NCI-H748 (cell line): ENCODE measurements at regions not wholly inside any gene's neighbourhood (a gene's known extent, or its start where the extent isn't known, plus 50 kb on each side); places are given as distances from the start of the nearest gene placed in this dataset.

ENCODE experiments used
- DNase-seq: peaks from one replicate; lab custom pipeline; 2025; ENCODE audit not compliant: unreplicated experiment; lab: John Stamatoyannopoulos, UW

DNA sequence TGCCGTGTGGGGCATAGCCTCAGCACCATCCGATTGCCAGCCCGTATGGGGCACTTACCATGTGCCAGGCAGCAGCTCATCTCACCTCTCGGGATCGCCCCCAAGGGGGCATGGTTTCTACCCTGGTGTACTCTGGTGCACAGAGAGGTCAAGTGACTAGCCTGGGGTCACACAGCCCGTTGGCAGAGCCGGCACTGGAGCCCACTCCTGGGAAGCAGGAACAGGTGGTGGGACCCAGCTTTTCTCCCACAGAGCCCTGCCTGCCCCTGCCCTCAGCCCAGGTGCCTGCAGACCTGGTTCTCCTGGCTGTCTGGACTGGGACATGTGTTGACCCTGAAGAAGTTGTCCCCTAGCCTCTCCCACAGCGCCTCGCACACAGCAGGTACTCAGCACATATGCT is 141.8 kb upstream of the CIBAR2 start:
- DNase-seq = no peak

GRCh38 chr16:85254921-85255320 is 142.6 kb upstream of the CIBAR2 start:
- DNase-seq = no peak

DNA sequence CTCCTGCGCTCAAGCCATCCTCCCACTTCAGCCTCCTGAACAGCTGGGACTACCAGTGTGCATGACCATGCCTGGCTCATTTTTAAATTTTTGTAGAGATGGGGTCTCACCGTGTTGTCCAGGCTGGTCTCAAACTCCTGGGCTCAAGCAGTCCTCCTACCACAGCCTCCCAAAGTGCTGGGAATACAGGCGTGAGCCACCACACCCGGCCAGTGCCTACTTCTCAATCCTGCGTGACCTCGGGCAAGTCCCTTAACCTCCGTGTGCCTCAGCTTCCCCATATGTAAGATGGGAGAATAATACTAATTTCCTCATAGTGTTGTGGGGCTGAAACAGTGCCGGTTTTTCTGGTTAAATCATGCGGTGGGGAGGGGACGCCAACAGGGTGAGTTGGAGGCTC is 143.5 kb upstream of the CIBAR2 start:
- no peak for DNase-seq

- DNase-seq = no peak
Observed at GRCh38 chr16:85256190-85256739, 144.0 kb upstream of the CIBAR2 start.

DNA sequence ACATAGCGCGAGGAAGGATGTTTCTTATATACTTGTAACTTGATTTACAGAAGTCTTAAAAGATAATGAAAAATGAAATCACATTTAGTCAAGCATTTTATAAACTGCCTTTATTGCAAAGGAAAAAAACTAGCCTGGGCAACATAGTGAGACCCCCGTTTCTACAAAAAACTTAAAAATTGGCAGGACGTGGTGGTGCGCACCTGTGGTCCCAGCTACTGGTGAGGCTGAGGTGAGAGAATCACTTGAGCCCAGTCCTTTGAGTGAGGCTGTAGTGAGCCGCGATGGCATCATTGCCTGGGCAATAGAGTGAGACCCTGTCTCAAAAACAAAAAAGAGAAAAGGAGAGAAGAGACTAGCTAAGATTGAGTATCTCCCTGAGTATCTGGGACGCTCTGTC is 145.2 kb upstream of the CIBAR2 start:
- no peak for DNase-seq

DNA sequence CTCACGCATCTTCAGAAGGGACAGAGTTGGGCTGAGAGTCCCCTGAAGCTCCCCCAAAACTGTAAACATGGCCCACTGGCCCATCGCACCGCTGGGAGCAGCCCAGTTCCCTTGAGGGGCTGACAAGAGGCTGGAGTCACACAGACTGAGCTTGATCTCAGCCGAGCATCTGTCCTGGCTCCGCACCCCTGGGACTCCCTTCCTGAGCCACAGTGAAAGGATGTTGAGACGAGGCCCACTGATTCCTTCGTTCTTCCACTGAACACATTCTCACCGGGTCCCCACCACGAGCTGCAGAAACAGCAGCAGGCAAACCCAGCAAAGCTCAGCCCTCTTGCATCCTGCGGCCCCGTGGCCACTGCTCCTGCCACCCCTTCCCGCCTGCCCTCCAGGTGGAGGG is 145.9 kb upstream of the CIBAR2 start:
- no peak for DNase-seq

DNA sequence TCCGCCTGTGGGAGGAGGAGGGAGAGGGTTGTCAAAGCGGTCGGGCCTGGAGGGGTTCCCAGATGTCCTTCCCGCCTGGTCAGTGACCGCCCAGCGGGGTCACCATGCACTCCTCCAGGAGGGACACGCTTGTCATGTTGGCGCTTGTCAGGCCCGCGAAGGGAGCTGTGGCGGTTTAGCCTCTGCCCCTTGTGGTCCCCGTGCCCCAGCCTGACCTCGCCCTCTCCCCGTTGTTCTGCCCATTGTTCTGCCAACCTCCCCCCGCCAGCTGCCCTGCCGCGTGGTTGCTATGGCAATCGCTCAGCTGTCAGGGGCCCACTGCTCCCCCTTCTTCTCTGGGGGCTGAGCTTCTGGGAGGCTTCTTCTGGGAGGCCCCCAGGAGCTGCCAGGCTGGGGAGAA is 146.4 kb upstream of the CIBAR2 start:
- DNase-seq = no peak

- no peak for DNase-seq
Observed at GRCh38 chr16:85259115-85259831, 147.0 kb upstream of the CIBAR2 start.

DNA sequence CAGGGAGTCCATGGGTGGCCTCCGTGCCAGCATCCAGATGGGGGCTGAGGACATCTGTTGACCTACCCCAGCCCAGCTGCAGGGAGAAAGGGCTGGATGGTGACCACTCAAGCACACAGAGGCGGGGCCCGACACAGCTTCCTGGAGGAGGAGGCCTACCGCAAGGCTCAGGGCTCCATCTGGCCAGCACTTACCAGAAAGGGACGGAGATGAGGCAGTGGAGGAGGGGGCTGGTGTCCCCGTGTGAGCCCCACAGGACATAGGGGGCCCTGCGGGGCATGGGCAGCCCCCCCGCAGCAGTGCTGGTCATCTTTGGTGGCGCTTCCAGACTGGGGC is 147.5 kb upstream of the CIBAR2 start:
- no peak for DNase-seq

GRCh38 chr16:85261204-85261603 is 148.9 kb upstream of the CIBAR2 start:
- DNase-seq = no peak

- no peak for DNase-seq
Observed at GRCh38 chr16:85261657-85262557, 149.6 kb upstream of the CIBAR2 start.

DNA sequence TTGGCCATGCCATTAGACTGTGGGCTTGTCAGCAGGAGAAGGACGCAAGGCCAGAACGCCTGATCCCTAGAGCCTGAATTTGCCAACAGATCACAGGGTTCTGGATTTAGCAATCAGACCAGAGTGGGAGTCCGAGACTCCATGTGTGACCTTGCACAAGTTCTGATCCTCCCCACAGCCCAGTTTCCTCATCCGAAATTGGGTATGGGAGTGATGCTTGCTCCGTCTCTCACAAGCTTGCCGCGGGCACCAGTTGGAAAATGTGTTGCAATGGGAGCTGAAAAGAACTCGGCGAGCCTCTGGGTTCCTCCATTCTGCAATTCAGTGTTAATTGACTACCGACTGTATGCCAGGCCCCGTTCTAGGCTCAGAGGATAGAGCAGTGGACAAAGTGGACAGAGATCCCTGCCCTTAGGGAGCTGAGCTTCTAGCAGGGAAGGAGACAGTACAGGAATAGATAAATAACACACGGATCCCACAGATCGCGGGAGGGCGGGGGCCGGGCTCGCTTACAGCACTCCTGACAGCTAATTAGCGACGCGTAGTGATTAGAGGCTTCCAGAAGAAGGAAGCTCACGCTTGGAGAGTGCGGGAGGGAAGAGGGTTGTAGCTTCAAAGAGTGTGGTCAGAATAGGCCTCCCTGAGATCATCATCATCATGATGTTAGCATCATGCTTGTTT is 150.4 kb upstream of the CIBAR2 start:
- DNase-seq = peak; percentile 27

- DNase-seq = no peak
Observed at GRCh38 chr16:85263239-85263585, 150.9 kb upstream of the CIBAR2 start.

- no peak for DNase-seq
Observed at GRCh38 chr16:85264752-85265151, 152.5 kb upstream of the CIBAR2 start.

DNA sequence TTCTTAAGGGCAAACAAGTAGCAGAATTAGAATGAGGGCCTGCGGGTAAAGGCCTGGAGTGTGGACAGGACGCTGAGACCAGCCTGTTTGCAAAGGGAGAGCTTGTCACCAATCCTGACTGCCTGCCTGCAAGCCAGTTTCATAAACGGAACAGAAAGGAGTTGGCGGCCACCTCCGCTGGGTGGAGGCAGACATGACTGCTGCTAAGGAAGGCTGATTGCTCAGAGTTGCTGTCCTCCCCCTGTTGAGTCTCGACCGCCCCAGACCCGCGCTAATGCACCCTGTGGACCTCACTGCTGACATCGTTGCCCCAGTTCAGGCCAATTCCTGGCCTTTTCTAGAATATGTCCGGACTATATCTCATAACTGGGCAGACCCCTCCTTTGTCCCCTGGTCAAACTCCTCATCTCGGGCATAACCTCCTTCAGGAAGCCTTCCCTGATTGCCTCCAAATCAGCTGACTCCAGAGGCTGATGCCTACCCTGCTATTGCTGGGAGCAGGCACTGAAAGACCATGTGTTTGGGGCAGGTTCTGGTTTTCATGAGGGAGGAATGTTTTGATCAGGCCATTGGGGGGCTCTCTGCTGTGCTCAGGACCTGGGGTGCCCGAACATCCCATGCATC is 153.0 kb upstream of the CIBAR2 start:
- no peak for DNase-seq

DNA sequence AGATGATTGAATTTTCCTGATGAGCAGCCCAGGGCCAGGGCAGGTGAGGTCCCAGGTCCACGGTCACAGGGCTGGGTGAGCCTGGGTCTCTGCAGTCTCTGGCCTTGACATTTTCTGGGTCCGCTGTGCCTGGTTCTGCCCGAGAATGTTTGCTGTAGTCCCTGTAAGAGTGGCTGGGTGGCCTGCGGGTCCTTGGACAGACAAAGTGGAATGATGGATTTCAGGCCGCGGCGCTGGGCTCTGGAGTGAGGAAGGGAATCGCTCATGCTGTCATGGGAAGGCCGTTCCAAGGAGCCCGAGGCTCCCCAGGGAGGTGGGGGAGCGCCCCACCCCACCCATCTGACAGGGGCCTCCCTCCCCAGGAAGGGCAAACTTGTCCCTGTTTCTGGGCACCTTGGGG is 153.5 kb upstream of the CIBAR2 start:
- no peak for DNase-seq

- no peak for DNase-seq
Observed at GRCh38 chr16:85266857-85267256, 154.6 kb upstream of the CIBAR2 start.

DNA sequence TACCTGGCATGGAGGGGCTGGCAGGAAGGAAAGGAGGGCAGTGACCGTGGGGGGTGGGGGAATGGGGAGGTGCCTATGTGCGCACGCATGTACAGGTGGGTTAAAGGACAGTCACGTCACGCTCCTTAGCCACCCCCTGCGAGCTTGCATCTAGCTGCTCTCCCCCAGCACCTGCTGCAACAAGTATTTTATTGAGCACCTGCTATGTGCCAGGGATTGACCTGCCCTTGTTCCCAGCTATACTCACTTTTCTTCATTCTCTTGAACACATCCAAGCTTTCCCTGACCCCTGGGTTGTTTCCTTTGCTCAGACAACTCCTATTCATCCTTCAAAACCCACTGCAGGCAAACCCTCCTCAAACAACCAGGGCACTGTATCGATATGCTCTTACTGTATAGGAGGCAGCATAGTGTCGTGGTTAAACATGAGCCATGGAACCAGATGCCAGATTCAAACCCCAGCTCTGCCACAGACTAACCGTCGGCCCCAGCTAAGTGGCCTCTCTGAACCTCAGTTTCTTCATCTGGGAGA is 155.2 kb upstream of the CIBAR2 start:
- no peak for DNase-seq

DNA sequence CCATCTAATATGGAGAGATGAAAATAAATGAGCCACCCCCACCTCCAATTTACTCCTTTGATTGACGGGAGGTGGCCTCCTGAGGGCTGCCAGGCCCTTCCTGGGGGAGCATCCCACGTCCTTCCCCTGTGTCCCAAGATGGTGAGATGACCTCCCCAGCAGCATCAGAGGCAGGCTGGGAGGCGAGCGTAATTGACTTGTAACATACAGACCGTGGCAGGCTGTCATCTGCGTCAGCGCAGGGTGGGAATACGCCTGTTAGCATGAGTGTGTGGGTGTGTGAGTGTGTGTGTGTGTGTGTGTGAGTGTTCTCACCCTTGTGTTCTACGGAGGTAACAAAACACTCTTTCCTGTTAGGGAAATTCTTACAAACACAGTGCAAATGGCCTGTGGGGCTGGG is 156.9 kb upstream of the CIBAR2 start:
- DNase-seq = no peak

- DNase-seq = no peak
Observed at GRCh38 chr16:85270374-85270773, 158.1 kb upstream of the CIBAR2 start.

- no peak for DNase-seq
Observed at GRCh38 chr16:85271198-85271597, 158.9 kb upstream of the CIBAR2 start.
